CD4-positive, alpha-beta T cell treated with Interleukin-2 at 100 ng/mL for 4 hours (primary cell): ENCODE measurements at regions not wholly inside any gene's neighbourhood (a gene's known extent, or its start where the extent isn't known, plus 50 kb on each side); places are given as distances from the start of the nearest gene placed in this dataset.

ENCODE experiments used
- DNase-seq: peaks from one replicate; pipeline ENCODE4 v3.0.0-alpha.2; 2020; ENCODE audit warnings: low spot score

DNA sequence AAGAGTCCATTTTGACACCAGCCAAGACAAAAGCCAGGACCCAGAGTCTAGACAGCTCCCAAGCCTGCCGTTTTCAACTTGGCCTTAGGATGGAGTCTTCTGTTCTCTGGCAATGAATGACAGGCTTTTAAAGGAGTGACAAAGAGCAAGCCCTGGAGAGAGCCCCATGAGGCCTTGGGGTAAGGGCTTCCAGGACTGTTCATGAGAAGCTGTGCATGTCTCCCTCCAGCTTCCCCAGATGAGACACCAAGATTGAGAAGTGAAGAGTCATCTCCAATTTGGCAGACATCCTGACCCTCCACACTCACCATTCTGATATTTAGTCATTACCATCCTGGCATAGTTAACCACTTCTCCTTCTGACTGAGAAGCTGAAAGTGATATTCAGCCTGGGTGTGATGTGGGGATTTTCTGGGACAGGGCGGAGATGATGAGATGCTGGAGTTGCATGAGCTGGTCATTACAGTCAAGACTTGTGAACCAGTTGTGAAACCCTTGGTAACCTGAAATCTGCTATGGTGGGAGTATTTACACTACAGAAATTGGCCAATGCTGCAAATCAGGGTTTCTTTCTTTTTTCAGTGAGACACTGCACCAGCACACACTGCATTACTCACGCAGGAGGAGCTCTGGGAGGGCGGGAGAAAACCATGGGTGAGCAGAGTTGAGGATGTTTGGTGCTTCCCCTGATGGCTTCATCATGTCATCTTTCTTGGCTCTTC, 77.8 kb downstream of the VCPKMT start:
- DNase-seq: peak; percentile 66

- no peak for DNase-seq
These were observed 77.3 kb downstream of the VCPKMT start for GRCh38 chr14:50039120-50039517.

- DNase-seq: no peak
These were observed 76.5 kb downstream of the VCPKMT start for GRCh38 chr14:50039734-50040400.

- peak; percentile 69 for DNase-seq
These were observed 76.0 kb downstream of the VCPKMT start for GRCh38 chr14:50040401-50040775.

DNA sequence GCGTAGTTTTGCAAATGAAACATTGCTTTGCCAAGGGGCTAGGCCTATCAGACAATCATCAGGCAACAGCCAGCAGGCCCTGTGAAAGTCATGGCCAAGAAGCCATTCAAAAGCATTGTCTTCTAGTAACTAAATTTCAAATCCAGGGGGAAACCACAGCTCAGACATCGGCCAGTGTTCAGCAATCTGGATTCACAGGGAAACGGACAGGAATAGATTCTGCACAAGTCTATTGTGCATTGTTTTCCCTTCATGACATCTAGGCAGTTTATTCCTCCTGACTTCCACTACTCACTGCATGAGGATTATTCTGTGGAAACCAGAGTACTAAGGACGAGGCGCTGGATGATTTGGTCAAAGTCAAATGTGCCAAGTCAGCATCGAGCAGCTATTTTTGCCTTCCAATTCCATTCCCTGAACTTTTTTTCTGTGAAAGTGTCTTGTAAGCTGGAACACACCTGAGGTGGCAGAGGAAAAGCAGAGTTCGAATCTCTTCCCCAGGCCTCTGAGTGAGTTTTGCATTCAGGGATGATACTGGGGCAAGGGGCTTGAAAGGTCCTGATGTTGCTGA, 75.4 kb downstream of the VCPKMT start:
- no peak for DNase-seq

- DNase-seq: no peak
These were observed 74.4 kb downstream of the VCPKMT start for GRCh38 chr14:50041980-50042379.

GRCh38 chr14:50044042-50044651, 72.2 kb downstream of the VCPKMT start:
- DNase-seq: peak; percentile 49

- peak; percentile 78 for DNase-seq
These were observed 71.2 kb downstream of the VCPKMT start for GRCh38 chr14:50045039-50045711.

GRCh38 chr14:50045837-50046236, 70.5 kb downstream of the VCPKMT start:
- no peak for DNase-seq

DNA sequence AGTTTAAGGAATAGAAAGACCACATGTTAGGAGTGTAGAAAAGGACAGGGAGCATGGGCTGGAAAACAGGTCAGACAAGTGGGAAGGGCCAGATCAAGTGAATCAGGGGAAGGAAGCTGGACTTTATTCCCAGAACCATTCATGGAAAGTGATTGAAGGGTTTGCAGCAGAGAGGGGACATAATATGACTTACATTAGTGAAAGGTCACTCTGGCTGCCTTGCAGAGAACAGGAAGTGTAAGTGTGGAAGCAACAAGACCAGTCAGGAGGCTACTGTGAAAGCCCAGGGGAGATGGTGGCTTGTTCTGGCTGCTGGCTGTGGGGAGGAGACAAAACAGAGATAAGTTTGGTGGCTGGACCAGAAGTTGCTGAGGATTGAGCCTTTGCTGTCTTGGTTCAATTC, 69.1 kb downstream of the VCPKMT start:
- no peak for DNase-seq

DNA sequence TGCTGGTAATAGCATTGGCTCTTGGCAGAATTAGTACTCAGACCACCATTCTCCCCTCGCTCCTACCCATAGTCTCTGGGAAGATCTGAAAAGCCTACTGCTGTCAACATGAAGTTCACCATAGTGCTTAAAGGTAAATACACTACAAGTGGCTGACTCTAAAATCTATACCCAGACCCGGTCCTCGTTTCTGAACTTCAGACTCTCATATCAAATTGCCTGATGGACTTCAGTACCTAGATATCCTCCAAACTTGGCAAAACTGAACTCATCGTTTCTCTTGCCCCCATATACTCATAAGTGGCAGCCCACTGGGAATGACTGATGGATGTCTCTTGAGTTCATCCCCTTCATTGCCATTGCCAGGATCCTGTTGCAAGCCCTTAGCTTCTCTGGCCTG, 67.3 kb downstream of the VCPKMT start:
- DNase-seq: no peak

DNA sequence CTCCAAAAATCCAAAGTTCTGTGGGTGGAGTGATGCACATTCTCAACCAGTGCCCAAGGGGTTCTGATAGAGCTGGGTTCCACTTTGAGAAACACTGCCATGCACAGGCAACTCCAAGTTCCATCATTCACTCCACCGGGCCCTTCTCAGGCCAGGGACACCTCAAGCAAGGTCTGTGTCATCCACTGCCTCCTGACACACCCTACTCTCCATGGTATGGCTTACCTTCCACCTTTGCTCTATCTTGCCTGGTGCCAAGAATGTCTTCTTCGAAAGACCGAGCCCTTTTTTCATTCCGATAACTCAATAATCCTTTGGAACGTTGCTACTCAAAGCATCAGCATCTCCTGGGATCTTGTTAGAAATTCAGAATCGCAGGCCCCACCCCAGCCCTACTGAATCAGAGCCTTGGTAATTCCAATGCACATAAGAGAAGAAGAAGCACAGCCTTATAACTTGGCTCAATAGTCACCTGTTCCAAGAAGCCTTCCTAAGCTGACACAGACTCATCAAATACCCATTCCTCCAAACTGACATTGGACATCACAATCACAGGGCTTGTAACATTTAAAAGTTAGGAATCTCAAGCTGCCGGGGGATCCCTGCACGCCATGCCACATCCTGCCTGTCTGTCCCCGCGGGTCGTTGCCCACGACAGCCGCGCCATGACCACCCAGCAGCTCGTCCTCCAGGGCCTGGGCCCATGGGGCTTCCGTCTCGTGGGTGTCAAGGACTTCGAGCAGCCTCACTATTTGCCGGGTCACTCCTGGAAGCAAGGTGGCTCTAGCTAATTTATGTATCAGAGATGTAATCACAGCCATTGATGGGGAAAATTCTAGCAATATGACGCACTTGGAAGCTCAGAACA, 66.4 kb downstream of the VCPKMT start:
- DNase-seq: no peak

DNA sequence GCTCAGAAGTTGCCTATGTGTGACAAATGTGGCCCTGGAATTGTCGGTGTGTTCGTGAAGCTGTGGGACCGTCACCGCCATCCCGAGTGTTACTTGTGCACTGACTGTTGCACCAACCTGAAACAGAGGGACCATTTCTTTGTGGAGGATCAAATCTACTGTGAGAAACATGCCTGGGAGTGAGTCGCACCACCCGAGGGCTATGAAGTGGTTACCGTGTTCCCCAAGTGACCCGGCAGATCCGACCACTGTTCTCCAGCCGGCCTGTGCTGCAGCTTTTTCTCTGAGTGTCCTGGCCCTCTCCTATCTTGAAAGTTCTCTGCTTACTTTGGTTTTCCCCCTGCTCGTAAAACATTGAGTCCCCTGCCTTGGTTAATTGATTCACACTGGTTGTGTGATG, 65.3 kb downstream of the VCPKMT start:
- DNase-seq: no peak

GRCh38 chr14:50051706-50052105, 64.7 kb downstream of the VCPKMT start:
- no peak for DNase-seq

DNA sequence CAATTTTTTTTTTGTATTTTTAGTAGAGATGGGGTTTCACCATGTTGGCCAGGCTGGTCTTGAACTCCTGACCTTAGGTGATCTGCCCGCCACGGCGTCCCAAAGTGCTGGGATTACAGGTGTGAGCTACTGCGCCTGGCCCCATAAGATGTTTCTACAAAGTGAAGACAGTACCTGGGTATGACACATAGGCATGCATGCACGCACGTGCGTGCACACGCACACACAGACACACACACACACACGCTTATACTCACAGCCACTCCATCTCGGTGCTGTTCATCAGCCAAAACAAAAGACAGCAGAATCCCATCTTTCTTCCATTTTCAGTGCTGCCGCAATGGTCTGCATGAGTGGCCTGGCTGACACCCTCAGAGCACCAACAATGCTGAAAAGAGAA, 63.9 kb downstream of the VCPKMT start:
- DNase-seq: no peak

DNA sequence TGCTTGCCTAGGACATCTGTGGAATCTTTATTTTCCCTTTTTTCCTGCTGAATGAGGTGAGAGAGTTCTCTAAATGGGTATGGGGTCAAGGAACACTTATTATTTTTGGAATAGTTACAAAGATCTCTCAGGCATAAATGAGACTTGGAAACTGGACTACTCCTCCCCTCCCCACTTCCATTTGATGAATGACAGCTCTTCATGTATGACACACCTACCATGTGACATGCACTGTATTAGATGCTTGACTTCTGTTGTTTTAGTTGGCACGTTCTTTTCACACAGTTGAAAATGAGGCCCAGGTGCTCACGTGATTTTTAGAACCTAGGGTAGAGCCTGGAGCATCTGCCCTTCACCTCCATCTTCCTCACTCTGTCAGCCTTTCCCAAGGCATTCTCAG, 62.4 kb downstream of the VCPKMT start:
- no peak for DNase-seq

DNA sequence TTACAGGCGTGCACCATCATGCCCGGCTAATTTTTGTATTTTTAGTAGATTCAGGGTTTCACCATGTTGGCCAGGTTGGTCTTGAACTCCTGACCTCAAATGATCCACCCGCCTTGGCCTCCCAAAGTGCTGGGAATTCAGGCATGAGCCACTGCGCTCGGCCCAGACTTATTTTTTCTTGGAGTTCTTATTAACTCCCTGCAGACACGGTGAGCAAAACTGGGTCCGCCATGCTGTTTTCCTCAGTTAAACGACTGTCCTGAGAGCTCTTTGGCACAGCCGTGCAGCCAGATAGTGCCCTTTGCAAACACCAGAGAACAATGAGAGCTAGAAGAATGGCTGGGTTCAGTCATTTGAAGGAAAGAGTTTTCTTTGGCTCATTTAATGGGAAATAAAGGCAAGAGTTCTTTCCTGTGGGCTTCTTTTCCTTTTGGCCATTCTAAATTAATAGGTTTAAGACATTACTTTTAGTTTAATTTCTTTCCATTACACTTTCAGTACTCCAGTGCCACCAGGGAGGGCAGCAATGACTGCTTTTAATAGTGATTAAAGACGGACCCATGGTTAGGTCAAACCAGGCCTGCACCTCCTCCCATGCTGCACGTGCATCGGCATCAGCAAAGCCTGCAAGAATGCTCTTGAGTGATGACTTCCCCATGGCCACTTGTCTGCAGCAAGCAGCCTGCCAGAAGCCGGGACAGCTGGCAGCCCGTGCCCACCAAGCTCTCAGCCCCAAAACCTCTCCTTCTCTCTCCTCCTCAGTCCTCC, 60.7 kb downstream of the VCPKMT start:
- DNase-seq: no peak

- DNase-seq: no peak
These were observed 59.9 kb downstream of the VCPKMT start for GRCh38 chr14:50056435-50056834.

DNA sequence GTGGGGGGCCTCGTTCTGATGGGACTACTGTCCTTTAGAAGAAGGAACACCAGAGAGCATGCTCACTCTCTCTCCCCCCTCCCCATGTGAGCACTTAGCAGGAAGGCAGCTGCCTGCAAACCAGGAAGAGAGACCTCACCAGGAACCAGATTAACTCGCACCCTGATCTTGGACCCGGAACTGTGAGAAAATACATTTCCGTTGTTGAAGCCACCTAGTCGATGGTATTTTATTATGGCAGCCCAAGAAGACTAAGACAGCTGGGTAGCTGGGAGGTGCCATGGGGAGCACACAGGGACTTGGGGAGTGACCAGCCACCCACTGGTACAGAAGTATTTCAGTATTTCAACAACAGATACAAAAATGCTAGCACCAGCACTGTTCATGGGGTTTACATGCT, 59.0 kb downstream of the VCPKMT start:
- no peak for DNase-seq

DNA sequence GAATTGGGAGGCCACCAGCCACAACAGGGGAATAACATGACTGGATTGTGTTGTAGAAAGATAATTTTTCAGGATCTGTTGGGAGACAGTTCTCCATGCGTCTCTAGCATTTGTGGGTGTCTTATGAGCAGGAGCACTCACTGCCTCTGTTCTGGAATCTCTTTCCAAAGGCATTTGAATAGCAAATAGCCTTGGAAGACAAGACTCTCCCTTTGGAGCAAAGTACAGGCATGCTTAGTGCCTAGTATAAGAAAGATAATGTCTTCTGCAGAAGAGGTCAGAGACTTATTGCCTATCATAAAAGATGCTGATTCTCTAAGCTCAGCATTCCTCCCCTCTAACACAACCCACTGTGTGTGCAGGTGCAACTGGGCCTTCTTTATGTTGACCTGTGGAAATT, 58.3 kb downstream of the VCPKMT start:
- DNase-seq: no peak
